ENCODE measurements at regions not wholly inside any gene's neighbourhood (a gene's known extent, or its start where the extent isn't known, plus 50 kb on each side); places are given as distances from the start of the nearest gene placed in this dataset.

DNA sequence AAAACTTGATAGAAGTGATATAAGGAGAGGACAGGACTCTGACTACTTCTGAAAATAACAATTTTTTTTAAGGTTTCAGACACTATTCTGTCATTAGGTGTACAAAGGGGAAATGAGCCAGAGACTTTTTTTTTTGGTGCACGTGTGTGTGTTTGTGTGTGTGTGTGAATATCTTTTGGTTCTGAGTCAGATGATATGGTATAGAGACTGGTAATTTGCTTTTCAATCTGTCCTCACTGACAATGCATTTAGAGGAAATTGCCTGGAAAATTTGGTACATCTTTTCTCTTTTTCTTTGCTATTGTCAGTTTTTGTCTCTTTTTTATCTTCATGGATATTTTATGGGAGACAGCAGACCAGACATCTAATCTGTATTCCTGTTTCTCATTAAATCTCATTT is 59.3 kb downstream of the DDIT4L start:
- DNase-seq (ENCODE audit: low spot score) (no peak), ATAC-seq (no peak)
- no peak overlapping the region for H3K4me2 ChIP-seq
- Mint-ChIP-seq H3K9me3 (no peaks in the 10 kb centered on the region; the same call in 2 of the 3 replicates), H3K4me3 (no peak overlapping the region), H3K36me3 (ENCODE audit: low read depth) (no peaks in the 10 kb centered on the region), H3K4me1 (no peaks in the 10 kb centered on the region), H3K27ac (no peak overlapping the region), H3K27me3 (ENCODE audit: insufficient read depth, low read depth, poor library complexity) (no peaks in the 10 kb centered on the region)
- H3K9me2 ChIP-seq (ENCODE audit: insufficient read depth), result no peaks in the 10 kb centered on the region; the same call in 1 of the 2 replicates
- no peak overlapping the region for H2AFZ ChIP-seq
- no peaks in the 10 kb centered on the region for H3K4me1 ChIP-seq (ENCODE audit: insufficient read depth)
- H3K36me3 ChIP-seq (ENCODE audit: insufficient read depth), result no peaks in the 10 kb centered on the region
- no peak overlapping the region for H3K4me3 ChIP-seq
- no peaks in the 10 kb centered on the region for H3K27me3 ChIP-seq (ENCODE audit: insufficient read depth)
- H4K20me1 ChIP-seq (replicated peaks; ENCODE audit: insufficient read depth), result no peaks in the 10 kb centered on the region
- no peak for TF ChIP-seq EZH2phosphoT487 (IDR thresholded peaks at IDR 0.05; ENCODE audit: unreplicated experiment)
- TF ChIP-seq CREB1 (CRISPR knock-in tag; IDR thresholded peaks at IDR 0.05; ENCODE audit: low read depth), result no peak
- TF ChIP-seq ZNF114 (CRISPR knock-in tag; IDR thresholded peaks at IDR 0.05), result no peak
- TF ChIP-seq ZNF462 (CRISPR knock-in tag; IDR thresholded peaks at IDR 0.05), result no peak
- TF ChIP-seq EZH2 (IDR thresholded peaks at IDR 0.05; ENCODE audit: low read depth, unreplicated experiment), result no peak
- TF ChIP-seq, protein P1, sequence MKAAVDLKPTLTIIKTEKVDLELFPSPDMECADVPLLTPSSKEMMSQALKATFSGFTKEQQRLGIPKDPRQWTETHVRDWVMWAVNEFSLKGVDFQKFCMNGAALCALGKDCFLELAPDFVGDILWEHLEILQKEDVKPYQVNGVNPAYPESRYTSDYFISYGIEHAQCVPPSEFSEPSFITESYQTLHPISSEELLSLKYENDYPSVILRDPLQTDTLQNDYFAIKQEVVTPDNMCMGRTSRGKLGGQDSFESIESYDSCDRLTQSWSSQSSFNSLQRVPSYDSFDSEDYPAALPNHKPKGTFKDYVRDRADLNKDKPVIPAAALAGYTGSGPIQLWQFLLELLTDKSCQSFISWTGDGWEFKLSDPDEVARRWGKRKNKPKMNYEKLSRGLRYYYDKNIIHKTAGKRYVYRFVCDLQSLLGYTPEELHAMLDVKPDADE (IDR thresholded peaks at IDR 0.05), result no peak
- no peak overlapping the region for H3K27ac ChIP-seq (ENCODE audit: low read depth)
- no peaks in the 10 kb centered on the region for H3F3A ChIP-seq (replicated peaks; ENCODE audit: low read depth)
- H3K79me2 ChIP-seq (replicated peaks; ENCODE audit: insufficient read depth), result no peaks in the 10 kb centered on the region

Measured in GM23338 (cell line).